ENCODE measurements at regions not wholly inside any gene's neighbourhood (a gene's known extent, or its start where the extent isn't known, plus 50 kb on each side); places are given as distances from the start of the nearest gene placed in this dataset.
"Not testable (repeated sequence)": the region's sequence is repeated elsewhere in the genome, so short reads cannot be mapped to it uniquely, and the experiment has no call there.

GRCh38 chr7:68613405-68613804 lies 984.9 kb upstream of the AUTS2 start:
- no peak overlapping the region for H3K4me3 ChIP-seq (ENCODE audit: low read depth, low read length)
- TF ChIP-seq CTCF (IDR thresholded peaks at IDR 0.05; ENCODE audit: low read depth, low read length) = no peak

- no peak overlapping the region for H3K4me3 ChIP-seq (ENCODE audit: low read depth, low read length)
- no peak for TF ChIP-seq CTCF (IDR thresholded peaks at IDR 0.05; ENCODE audit: low read depth, low read length)
Measured at GRCh38 chr7:68613897-68614296, 984.4 kb upstream of the AUTS2 start.

GRCh38 chr7:68619526-68619925 lies 978.7 kb upstream of the AUTS2 start:
- H3K4me3 ChIP-seq (ENCODE audit: low read depth, low read length) = no peak overlapping the region
- no peak for TF ChIP-seq CTCF (IDR thresholded peaks at IDR 0.05; ENCODE audit: low read depth, low read length)

- no peak overlapping the region for H3K4me3 ChIP-seq (ENCODE audit: low read depth, low read length)
- no peak for TF ChIP-seq CTCF (IDR thresholded peaks at IDR 0.05; ENCODE audit: low read depth, low read length)
Measured at GRCh38 chr7:68622500-68622899, 975.8 kb upstream of the AUTS2 start.

- no peak overlapping the region for H3K4me3 ChIP-seq (ENCODE audit: low read depth, low read length)
- TF ChIP-seq CTCF (IDR thresholded peaks at IDR 0.05; ENCODE audit: low read depth, low read length) = no peak
Measured at GRCh38 chr7:68623030-68623429, 975.2 kb upstream of the AUTS2 start.

GRCh38 chr7:68627247-68627864 lies 970.9 kb upstream of the AUTS2 start:
- no peak overlapping the region for H3K4me3 ChIP-seq (ENCODE audit: low read depth, low read length)

GRCh38 chr7:68630914-68631313 lies 967.4 kb upstream of the AUTS2 start:
- H3K4me3 ChIP-seq (ENCODE audit: low read depth, low read length) = not testable (repeated sequence)

More at GRCh38 chr7:68627247-68627864, 970.9 kb upstream of the AUTS2 start:
- TF ChIP-seq CTCF (IDR thresholded peaks at IDR 0.05; ENCODE audit: low read depth, low read length) = no peak

GRCh38 chr7:68640103-68640502 lies 958.2 kb upstream of the AUTS2 start:
- H3K4me3 ChIP-seq (ENCODE audit: low read depth, low read length) = no peak overlapping the region
- TF ChIP-seq CTCF (IDR thresholded peaks at IDR 0.05; ENCODE audit: low read depth, low read length) = no peak
